WTC11 (cell line): ENCODE measurements at regions not wholly inside any gene's neighbourhood (a gene's known extent, or its start where the extent isn't known, plus 50 kb on each side); places are given as distances from the start of the nearest gene placed in this dataset.
"Not testable (repeated sequence)": the region's sequence is repeated elsewhere in the genome, so short reads cannot be mapped to it uniquely, and the experiment has no call there.

Experiments used
- ATAC-seq: fragments of 200-7000 bp; cut with Tn5 transposase; 2 replicates; pipeline ENCODE4 v1.10.0; 2021; ENCODE audit warnings: mild to moderate bottlenecking, moderate library complexity
- CTCF ChIA-PET: fragments of 300-600 bp; sonication (Branson Sonifier 250); formaldehyde crosslinking; loops from one replicate; lab custom pipeline; 2021; ENCODE audit warnings: antibody characterized with exemption; lab: Charles Lee
- POLR2A ChIA-PET: fragments of 350-600 bp; sonication (Branson Sonifier 250); formaldehyde crosslinking; loops from one replicate; lab custom pipeline; 2021; ENCODE audit warnings: antibody characterized with exemption; lab: Charles Lee
- DNase-seq: peaks from one replicate; pipeline ENCODE4 v3.0.0; 2021; ENCODE audit warnings: low spot score
- H3K27ac Mint-ChIP-seq: 2 replicates; pipeline ENCODE4 v1.8.0; 2021; ENCODE audit warnings: mixed read lengths
- H3K27me3 Mint-ChIP-seq: 2 replicates; pipeline ENCODE4 v1.8.0; 2021; ENCODE audit warnings: low read depth, mild to moderate bottlenecking, moderate library complexity, mixed read lengths
- H3K36me3 Mint-ChIP-seq: 2 replicates; pipeline ENCODE4 v1.8.0; 2021; ENCODE audit warnings: mixed read lengths
- H3K4me1 Mint-ChIP-seq: 2 replicates; pipeline ENCODE4 v1.8.0; 2022; ENCODE audit warnings: mixed read lengths
- H3K4me3 Mint-ChIP-seq: 2 replicates; pipeline ENCODE4 v1.8.0; 2021; ENCODE audit warnings: mild to moderate bottlenecking, moderate library complexity, mixed read lengths
- H3K9me3 Mint-ChIP-seq: 2 replicates; pipeline ENCODE4 v1.8.0; 2021; ENCODE audit warnings: mixed read lengths
- ATF1 ChIP-seq: sonication (generic); formaldehyde crosslinking; IDR thresholded peaks from 2 replicates; pipeline ENCODE4 v1.8.1; 2023; ENCODE audit warnings: mild to moderate bottlenecking, moderate library complexity, missing genetic modification reagents
- CREM ChIP-seq: sonication (generic); formaldehyde crosslinking; IDR thresholded peaks from 2 replicates; pipeline ENCODE4 v1.8.1; 2022; ENCODE audit warnings: mild to moderate bottlenecking, missing genetic modification reagents, moderate library complexity
- ERG ChIP-seq: fragments of 250-450 bp; sonication (Bioruptor Pico); IDR thresholded peaks from 2 replicates; pipeline ENCODE4 v1.8.0; 2021; ENCODE audit warnings: mild to moderate bottlenecking
- FOXP4 ChIP-seq: sonication (generic); formaldehyde crosslinking; IDR thresholded peaks from 2 replicates; pipeline ENCODE4 v1.8.0; 2022; ENCODE audit warnings: mild to moderate bottlenecking, missing genetic modification reagents
- HMGXB4 ChIP-seq: sonication (generic); formaldehyde crosslinking; IDR thresholded peaks from 2 replicates; pipeline ENCODE4 v1.8.1; 2023; ENCODE audit warnings: mild to moderate bottlenecking, moderate library complexity, missing genetic modification reagents
- NFATC4 ChIP-seq: fragments of 250-450 bp; sonication (Bioruptor Pico); IDR thresholded peaks from 2 replicates; pipeline ENCODE4 v1.9.0; 2021; ENCODE audit warnings: mild to moderate bottlenecking
- OVOL2 ChIP-seq: fragments of 250-450 bp; sonication (Bioruptor Pico); IDR thresholded peaks from 2 replicates; pipeline ENCODE4 v1.9.0; 2021; ENCODE audit warnings: mild to moderate bottlenecking, borderline replicate concordance
- RORB ChIP-seq: fragments of 250-450 bp; sonication (Bioruptor Pico); IDR thresholded peaks from 2 replicates; pipeline ENCODE4 v1.9.0; 2021; ENCODE audit warnings: mild to moderate bottlenecking
- STAT6 ChIP-seq: sonication (generic); formaldehyde crosslinking; conservative IDR thresholded peaks from 2 replicates; pipeline ENCODE4 v1.8.1; 2023; ENCODE audit warnings: mild to moderate bottlenecking, low read depth, missing genetic modification reagents, moderate library complexity
- TCF7 ChIP-seq: sonication (generic); formaldehyde crosslinking; IDR thresholded peaks from 2 replicates; pipeline ENCODE4 v1.8.0; 2022; ENCODE audit warnings: mild to moderate bottlenecking, low read depth, missing genetic modification reagents, moderate library complexity
- TEAD4 ChIP-seq: sonication (generic); formaldehyde crosslinking; IDR thresholded peaks from 2 replicates; pipeline ENCODE4 v1.8.0; 2022; ENCODE audit warnings: mild to moderate bottlenecking, missing genetic modification reagents
- USF1 ChIP-seq: sonication (generic); formaldehyde crosslinking; IDR thresholded peaks from 2 replicates; pipeline ENCODE4 v1.8.0; 2022; ENCODE audit warnings: mild to moderate bottlenecking, missing genetic modification reagents
- ZNF232 ChIP-seq: sonication (generic); formaldehyde crosslinking; IDR thresholded peaks from 2 replicates; pipeline ENCODE4 v1.8.0; 2022; ENCODE audit warnings: mild to moderate bottlenecking, missing genetic modification reagents
- ZNF532 ChIP-seq: fragments of 250-450 bp; sonication (Bioruptor Pico); IDR thresholded peaks from 2 replicates; pipeline ENCODE4 v1.9.0; 2021; ENCODE audit warnings: mild to moderate bottlenecking, borderline replicate concordance

- CTCF ChIA-PET = no interaction called here
- H3K27ac Mint-ChIP-seq = no peak overlapping the region
- POLR2A ChIA-PET = no interaction called here
- H3K36me3 Mint-ChIP-seq = peaks cover 11% of the 10 kb centered on the region
- TF ChIP-seq ZNF532 = no peak
- TF ChIP-seq OVOL2 (CRISPR knock-in tag) = no peak
- no peak for TF ChIP-seq FOXP4 (CRISPR knock-in tag)
- no peak for TF ChIP-seq ATF1
- no peak for TF ChIP-seq CREM
- no peak for TF ChIP-seq NFATC4 (CRISPR knock-in tag)
- TF ChIP-seq STAT6 (CRISPR knock-in tag) = no peak
- no peak for TF ChIP-seq TEAD4 (CRISPR knock-in tag)
- no peak for TF ChIP-seq ZNF232 (CRISPR knock-in tag)
- TF ChIP-seq ERG (CRISPR knock-in tag) = no peak
- no peak for TF ChIP-seq TCF7 (CRISPR knock-in tag)
- no peak for TF ChIP-seq USF1 (CRISPR knock-in tag)
- TF ChIP-seq RORB (CRISPR knock-in tag) = no peak
- TF ChIP-seq HMGXB4 (CRISPR knock-in tag) = no peak
- peaks cover 20% of the 10 kb centered on the region for H3K9me3 Mint-ChIP-seq
- no peak for DNase-seq
- no peak overlapping the region for H3K4me3 Mint-ChIP-seq
- peaks cover 43% of the 10 kb centered on the region for H3K27me3 Mint-ChIP-seq
- no peak for ATAC-seq
- H3K4me1 Mint-ChIP-seq = peaks cover 2% of the 10 kb centered on the region; the same call in 1 of the 2 replicates
These were observed 766.4 kb upstream of the DEFB115 start for GRCh38 chr20:30491016-30491415.

- POLR2A ChIA-PET, ATAC-seq, DNase-seq, CTCF ChIA-PET, H3K9me3 Mint-ChIP-seq, H3K4me3 Mint-ChIP-seq, H3K36me3 Mint-ChIP-seq, H3K4me1 Mint-ChIP-seq, H3K27me3 Mint-ChIP-seq, H3K27ac Mint-ChIP-seq: not testable (repeated sequence)
These were observed 760.8 kb upstream of the DEFB115 start for GRCh38 chr20:30496656-30497055.

GRCh38 chr20:30497191-30497590 is 760.3 kb upstream of the DEFB115 start:
- H3K36me3 Mint-ChIP-seq, H3K9me3 Mint-ChIP-seq, ATAC-seq, POLR2A ChIA-PET, H3K27me3 Mint-ChIP-seq, H3K4me1 Mint-ChIP-seq, H3K4me3 Mint-ChIP-seq, H3K27ac Mint-ChIP-seq, CTCF ChIA-PET, DNase-seq: not testable (repeated sequence)
